ENCODE measurements at regions not wholly inside any gene's neighbourhood (a gene's known extent, or its start where the extent isn't known, plus 50 kb on each side); places are given as distances from the start of the nearest gene placed in this dataset.
A peak's percentile ranks its signal among the peaks of the same experiment; 100 is the strongest.

- Histone ChIP-seq H3K4me1 (no peaks in the 10 kb centered on the region), H3K4me3 (no peak overlapping the region), H3K27me3 (no peaks in the 10 kb centered on the region), H3K9me3 (peaks cover 0 to 22% (median 9%) of the 10 kb centered on the region in 12 donors), H3K27ac (no peak overlapping the region), H3K36me3 (no peaks in the 10 kb centered on the region)
- TF ChIP-seq POLR2A (IDR thresholded peaks at IDR 0.05) = no peak
- TF ChIP-seq CTCF (IDR thresholded peaks at IDR 0.05) = no peak
- intact Hi-C loops (cut with DNase I) = loop anchor here in 1 of 10 donors (2.0 kb wide), 1 partner anchor 15 kb away; no protein-coding TSS in a partner anchor
- WGBS, 4 donors = 61 to 68% (median 63%) methylated on average over 2 of the region's 2 CpGs
- no peak for DNase-seq
- ATAC-seq = no peak
These were observed 222.4 kb upstream of the COL3A1 start for GRCh38 chr2:188751816-188752215.

- intact Hi-C loops (cut with DNase I) = no loop called here
- Histone ChIP-seq H3K9me3 (peaks cover 0 to 26% (median 11%) of the 10 kb centered on the region in 12 donors), H3K4me3 (no peak overlapping the region), H3K27me3 (no peaks in the 10 kb centered on the region), H3K27ac (no peak overlapping the region), H3K36me3 (no peaks in the 10 kb centered on the region), H3K4me1 (no peaks in the 10 kb centered on the region)
- no peak for DNase-seq
- TF ChIP-seq CTCF (IDR thresholded peaks at IDR 0.05) = no peak
- TF ChIP-seq POLR2A (IDR thresholded peaks at IDR 0.05) = no peak
- 84 to 96% (median 91%) methylated on average over 1 of the region's 1 CpG for WGBS, 4 donors
- no peak for ATAC-seq
These were observed 221.9 kb upstream of the COL3A1 start for GRCh38 chr2:188752311-188752710.

- no peak for TF ChIP-seq POLR2A (IDR thresholded peaks at IDR 0.05)
- no peak for TF ChIP-seq CTCF (IDR thresholded peaks at IDR 0.05)
- Histone ChIP-seq H3K4me1 (peaks cover 0 to 7% (median 0%) of the 10 kb centered on the region in 12 donors), H3K27ac (no peak overlapping the region), H3K36me3 (no peaks in the 10 kb centered on the region), H3K9me3 (peaks cover 0 to 24% (median under 1%) of the 10 kb centered on the region in 12 donors), H3K27me3 (no peaks in the 10 kb centered on the region), H3K4me3 (no peak overlapping the region)
- DNase-seq (no peak), ATAC-seq (no peak)
- 88 to 96% (median 90%) methylated on average over 2 of the region's 2 CpGs for WGBS, 4 donors
- intact Hi-C loops (cut with DNase I) = no loop called here
These were observed 212.0 kb upstream of the COL3A1 start for GRCh38 chr2:188762151-188762550.

GRCh38 chr2:188765522-188766470 lies 208.4 kb upstream of the COL3A1 start:
- H3K36me3 ChIP-seq = no peaks in the 10 kb centered on the region
- H3K4me3 ChIP-seq = no peak overlapping the region
- peak overlapping the region in 1 of 12 donors; percentile 4 for H3K27ac ChIP-seq
- no peaks in the 10 kb centered on the region for H3K9me3 ChIP-seq
- peak in 9 of 12 donors; percentile 3 to 45 (median 28) for TF ChIP-seq CTCF (IDR thresholded peaks at IDR 0.05)
- no peak for TF ChIP-seq POLR2A (IDR thresholded peaks at IDR 0.05)
- no peak for ATAC-seq
- peak in 1 of 5 donors; percentile 8 for DNase-seq
- H3K27me3 ChIP-seq = no peaks in the 10 kb centered on the region
- intact Hi-C loops (cut with DNase I) = no loop called here
- peaks cover 0 to 7% (median 0%) of the 10 kb centered on the region in 12 donors for H3K4me1 ChIP-seq
- 49 to 61% (median 55%) methylated on average over 3 of the region's 3 CpGs for WGBS, 4 donors

Data from heart left ventricle (tissue), 16 donors.